GM19463 (cell line): ENCODE measurements at regions not wholly inside any gene's neighbourhood (a gene's known extent, or its start where the extent isn't known, plus 50 kb on each side); places are given as distances from the start of the nearest gene placed in this dataset.
A peak's percentile ranks its signal among the peaks of the same experiment; 100 is the strongest.

Source experiments
- ATAC-seq: cut with Tn5 transposase; IDR thresholded peaks from one replicate; pipeline ENCODE4 v1.9.1; 2021; ENCODE audit warnings: mild to moderate bottlenecking, moderate library complexity; ENCODE audit not compliant: unreplicated experiment

DNA sequence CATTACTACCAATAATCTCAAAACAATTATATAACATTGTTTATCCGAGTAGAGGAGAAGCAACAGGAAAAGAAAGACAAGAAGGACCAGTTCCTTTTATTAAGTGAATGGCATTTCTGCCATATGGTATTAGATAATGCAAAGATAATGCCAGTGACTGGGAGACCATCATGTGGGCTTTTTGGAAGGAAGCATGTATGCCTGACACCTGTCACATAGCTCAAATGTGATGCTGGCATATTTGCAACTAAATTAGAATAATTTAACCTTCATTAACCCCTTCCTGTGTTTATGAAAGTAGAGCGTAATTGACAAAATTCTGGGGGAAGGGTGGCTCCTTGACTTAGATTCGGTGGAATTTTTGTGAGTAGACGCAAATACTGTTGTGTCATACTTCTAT lies 733.0 kb downstream of the TUSC7 start:
- no peak for ATAC-seq

DNA sequence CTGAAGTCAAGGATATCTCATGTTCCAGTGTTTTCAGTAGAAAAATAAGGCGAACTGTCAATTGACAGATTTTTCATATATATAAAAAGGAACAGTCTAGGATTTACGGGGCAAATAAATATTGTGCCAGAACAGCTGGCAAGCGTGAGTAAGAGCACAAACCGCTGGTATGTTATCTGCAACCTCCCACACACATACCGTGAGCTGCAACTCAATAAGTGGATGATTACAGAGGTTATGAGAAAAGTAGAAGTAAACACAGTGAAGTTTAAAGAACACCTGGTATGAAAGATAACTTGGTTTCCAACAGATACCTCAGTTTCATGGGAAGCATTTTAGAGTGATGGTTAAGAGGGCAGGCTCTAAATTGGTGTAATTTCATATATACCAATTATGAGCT lies 733.4 kb downstream of the TUSC7 start:
- peak; percentile 52 for ATAC-seq

DNA sequence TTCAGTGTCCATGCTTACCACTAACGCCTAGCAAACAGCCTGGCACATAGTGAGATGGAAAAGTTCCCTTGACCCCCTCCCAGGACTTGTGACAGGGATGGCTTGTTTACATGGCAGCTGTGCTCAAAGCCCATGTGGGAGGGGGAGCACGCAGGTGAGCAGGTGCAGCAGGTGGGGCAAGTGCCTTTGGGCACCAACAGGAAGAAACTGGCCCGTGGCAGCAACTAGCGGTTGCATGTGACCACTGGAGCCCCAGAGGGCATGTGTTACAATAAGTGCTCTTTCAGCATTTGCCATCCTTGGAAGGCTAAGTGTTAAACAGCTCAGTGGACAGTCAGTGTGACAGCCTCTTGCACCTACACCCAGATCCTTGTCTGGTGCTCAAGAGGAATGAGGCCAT lies 734.6 kb downstream of the TUSC7 start:
- ATAC-seq: no peak

DNA sequence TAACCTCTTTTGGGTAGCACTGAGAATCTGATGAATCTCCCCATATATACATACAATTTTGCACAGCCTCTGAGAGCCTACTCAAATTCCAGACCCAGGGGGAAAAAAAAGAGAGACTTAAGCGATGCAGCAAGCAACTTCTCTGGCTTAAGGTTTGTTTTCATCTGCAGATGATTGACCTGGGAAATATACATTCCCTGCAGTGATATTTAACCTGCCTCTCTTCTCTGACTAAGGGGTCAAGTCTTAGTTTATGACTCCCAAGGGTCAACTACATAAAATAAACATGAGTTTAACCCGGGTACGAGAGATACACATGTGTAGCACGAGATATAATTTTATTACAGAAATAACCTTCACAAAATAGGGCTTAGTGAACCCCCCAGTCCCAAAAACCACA lies 737.8 kb downstream of the TUSC7 start:
- no peak for ATAC-seq

DNA sequence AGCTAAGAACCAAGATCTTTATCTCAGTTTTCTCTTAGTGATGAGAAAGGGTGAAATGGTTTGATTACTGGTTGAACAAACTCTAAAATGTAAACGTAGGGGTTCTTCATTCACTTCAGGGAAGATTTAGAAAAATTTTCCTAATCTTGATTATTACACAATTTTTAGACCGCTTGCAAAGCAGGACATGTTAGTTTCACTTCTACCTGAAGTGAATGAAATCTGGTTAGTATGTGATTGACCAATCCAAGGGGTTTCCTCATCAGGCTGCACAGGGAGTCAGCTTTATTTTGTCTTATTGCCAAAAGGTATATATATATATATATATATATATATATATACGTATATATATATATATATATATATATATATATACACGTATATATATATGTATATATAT lies 740.4 kb downstream of the TUSC7 start:
- ATAC-seq: no peak

DNA sequence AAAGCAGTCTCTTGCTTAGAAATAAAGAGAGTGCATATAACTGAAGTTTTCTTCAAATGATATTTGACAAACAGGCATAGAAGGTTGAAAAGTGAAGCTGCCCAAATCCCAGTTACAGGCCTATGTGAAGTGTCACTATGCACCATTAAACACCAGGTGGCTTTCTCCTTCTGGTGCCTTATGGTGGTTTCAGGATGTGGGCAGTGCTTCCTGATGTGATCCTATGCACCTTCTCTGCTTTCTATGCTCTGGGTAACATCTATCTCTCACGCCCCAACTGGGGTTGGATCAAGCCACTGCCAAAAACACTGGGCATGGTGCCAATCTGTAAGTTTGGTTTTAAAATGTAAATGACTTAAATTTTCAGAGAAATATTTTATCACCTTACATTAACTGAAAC lies 744.7 kb downstream of the TUSC7 start:
- peak; percentile 69 for ATAC-seq

DNA sequence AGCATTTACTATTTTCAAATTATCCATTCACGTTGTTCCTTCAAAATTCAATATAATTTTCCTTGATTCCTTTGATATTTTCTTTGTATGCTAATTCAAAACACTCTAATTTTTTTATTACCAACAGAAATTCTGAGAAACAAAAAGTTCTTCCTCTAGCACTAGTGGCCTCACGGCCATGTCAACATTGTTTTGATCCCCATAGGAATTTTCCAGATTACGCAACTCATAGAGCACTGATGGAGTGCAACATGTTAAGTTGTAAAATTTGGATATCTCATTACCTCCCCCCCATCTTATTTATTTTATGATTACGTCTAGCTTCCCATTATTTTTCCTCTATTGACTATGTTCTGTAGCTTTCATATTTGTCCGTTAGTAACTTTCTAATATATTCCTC lies 745.3 kb downstream of the TUSC7 start:
- no peak for ATAC-seq

DNA sequence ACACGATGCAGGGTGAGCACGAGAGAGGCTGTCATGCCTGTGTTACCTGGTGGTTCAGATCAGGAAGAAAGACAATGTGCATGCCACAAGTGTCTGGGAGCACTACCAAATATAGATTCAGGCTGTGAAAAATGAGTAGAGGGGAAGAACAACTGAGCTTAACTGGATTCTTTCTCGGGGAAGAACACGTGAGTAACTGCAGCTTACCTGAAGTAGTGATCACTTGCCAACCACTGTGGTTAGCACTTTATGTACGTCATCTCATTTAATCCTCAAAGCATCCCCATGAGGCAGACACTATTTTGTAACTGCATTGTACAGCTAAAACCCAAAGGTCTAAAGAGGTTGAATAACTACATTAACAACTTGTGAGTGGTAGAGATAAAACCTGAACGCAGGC lies 746.2 kb downstream of the TUSC7 start:
- no peak for ATAC-seq

DNA sequence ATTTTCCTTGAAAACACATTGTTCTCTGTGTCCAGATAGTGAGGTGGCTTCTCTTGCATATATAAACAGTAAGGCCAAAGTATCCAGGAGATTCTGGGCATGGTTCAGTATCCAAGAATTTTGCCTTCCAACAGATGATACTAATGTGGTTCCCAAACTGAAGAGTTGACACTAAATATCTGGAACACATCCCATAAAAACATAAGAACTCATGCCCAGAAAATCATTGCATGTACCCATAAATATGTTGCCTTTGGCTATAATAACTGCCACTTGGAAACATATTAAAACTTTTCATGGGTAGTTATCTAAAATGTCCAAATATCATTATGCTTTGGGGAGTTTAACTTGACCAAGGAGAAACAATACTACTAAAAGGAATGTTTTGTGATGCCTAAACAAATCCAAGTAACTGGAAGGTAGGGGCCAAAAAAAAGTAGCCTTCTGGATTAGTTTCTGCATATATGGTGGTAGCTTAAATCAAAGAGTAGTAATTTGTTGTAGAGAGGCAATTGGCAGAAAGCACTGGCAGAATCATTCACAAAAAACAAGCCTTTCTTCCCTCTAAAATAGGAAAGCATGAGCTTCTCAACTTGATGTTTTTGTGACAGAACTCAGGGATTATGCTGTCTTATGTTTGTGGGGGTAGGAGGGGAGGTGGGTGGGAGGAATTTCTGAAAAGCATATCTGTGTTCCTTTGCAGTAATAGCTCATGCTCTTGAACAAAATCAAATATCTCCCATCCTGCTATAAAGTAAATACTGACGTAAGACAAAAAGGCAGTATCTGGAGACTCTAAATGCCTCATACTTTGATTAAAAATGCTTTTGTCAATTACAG lies 753.9 kb downstream of the TUSC7 start:
- no peak for ATAC-seq

DNA sequence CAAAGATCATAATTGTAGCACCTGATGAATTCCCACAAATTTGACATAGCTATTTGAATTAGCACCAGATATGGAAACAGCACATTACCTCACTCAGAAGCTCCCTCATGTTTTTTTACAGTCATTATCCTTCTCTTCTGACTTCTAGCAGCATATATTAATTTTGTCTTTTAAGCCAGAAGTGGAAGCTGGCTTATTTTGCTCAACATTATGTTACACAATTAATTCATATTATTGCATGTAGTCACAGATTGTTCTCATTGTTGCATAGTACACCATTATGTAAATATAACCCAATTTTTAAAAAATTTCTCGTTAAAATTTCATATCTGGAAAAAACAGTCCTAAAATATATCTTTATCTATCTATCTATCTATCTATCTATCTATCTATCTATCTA lies 762.3 kb downstream of the TUSC7 start:
- ATAC-seq: no peak

DNA sequence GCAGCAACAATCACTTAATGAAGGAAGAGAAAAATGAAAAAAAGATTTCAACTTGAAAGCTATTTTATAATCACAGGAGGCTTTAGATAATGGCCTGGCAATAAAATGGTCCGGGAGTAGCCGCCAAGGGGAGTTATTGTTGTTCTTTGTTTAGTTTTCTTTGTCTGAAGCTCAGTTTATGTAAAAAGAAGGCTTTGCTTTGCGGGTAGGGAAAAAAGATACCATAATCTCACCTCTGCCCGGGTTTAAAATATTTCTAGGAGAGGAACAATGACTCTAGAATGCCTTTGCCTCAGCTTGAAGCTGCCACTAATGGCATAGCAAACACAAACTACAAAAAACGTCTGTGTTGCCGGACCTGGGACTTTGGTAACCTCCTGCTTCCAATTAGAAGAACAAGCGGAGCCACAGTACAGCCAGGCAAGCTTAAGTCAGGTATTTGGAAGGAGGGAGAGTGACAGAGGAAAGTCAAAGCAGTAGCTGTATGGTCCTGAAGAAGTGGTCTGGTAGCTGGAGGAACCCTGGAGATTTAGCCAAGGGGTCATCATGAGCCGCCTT lies 764.5 kb downstream of the TUSC7 start:
- no peak for ATAC-seq

DNA sequence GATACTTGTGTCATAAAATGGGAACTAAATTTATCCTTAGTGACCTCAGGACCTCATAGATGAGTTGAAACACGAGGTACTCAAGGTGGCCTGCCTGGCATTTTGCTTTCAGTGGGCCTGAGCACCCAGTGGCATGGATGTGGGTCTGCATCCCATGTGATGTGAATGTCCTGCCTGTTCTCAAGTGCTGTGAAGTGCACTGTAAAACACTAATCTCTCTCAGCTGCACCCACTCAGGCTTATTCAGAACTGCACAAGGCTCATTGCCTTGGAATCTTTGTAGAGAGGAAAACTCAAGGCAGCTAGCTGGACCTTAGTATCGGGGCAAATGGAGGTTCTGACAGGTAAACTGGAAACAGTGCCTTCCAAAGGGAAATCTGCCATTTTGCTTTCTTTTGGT lies 767.0 kb downstream of the TUSC7 start:
- ATAC-seq: no peak

DNA sequence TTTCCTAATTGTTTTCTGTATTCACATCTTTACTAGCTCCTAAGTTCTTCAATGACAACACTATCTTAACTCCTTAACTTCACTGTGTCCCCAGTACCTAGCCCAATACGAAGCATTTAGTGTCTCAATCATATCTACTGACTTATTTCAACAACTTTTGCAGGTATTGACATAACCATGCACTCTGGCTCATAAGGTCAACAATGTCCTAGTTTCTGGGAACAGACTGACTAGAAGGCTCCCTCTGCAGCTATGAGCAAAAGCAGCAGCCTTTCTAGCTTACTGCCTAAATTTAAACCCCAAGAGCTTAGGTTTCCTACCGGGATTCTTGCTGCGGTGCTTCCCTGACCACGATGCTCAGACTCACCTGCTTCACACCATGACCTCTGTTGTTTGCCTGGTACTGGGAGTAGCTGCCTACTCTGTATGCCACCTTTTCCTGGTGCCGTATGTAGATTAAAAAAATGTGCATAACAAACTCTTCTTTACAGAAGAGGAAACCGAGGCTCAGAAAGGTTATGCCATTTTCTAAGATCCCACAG lies 767.7 kb downstream of the TUSC7 start:
- ATAC-seq: no peak

DNA sequence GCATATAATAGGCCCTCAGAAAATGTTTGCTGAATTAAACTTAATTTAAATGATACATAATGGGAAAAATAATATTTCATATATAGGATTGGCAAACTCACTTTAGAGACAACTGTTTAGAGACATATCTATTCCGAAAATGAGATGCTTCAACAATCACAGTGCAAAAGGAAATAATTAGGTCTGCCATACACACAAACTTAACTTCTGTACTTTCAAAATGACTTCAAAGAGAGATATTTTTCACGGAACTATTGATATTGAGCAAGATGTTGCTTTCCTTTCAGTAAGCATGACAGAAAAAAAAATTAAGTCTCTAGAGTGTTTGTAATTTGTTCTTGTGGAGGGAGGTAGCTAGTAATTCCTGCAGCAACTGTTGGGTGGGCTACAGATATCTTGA lies 769.5 kb downstream of the TUSC7 start:
- ATAC-seq: peak; percentile 90

DNA sequence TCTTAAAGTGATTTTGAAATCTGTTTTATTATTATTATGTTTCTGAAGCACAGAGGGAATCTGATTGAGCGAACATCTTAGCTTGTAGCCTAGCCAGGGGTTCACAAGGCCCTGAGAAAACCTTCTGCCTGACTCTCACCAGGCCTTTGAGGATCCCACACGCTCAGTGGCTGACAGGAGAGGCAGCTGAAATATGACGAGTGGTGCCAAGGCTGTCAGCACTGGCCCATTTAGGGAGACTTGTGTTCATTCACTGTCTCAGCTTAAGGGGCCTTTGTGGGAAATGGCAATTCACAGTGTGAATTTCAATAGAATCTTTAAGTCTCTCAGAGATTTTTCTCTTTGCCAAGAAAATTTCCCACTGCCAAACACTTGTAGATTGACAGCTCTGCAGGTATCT lies 770.9 kb downstream of the TUSC7 start:
- no peak for ATAC-seq

DNA sequence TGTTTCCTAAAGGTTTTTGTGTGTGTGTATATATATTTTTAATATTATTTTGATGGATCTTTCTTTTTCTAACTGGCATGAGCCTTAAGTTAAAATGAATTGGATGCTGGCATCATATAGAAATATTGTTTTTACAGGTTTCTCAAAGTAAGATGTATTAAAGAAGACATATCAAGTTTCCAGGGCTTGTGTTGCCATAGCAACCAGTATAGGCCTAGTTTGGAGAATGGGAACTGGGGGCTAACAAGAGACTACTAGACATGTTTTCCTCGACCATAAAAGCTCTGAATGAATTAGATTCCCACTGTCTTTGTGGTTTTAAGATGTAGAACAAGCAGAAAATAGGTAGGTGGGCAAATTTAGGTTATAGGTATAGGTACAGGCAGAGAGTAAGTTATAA lies 771.4 kb downstream of the TUSC7 start:
- no peak for ATAC-seq

DNA sequence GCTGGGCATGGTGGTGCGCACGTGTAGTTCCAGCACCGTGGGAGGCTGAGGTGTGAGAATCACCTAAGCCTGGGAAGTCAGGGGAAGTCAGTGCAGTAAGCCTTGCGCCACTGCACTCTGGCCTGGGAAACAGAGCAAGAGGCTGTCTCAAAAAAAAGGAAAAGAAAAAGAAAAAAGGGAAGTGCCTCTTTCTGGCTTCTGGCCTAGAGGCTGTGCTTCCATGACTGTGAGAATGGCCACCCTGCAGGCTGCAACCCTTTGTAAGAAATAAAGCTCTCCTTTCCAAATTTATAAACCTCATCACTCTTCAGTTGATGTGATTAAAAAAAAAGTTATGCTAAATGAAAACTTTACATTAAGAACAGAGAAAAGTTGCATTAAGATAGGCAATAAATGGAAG lies 774.3 kb downstream of the TUSC7 start:
- no peak for ATAC-seq

DNA sequence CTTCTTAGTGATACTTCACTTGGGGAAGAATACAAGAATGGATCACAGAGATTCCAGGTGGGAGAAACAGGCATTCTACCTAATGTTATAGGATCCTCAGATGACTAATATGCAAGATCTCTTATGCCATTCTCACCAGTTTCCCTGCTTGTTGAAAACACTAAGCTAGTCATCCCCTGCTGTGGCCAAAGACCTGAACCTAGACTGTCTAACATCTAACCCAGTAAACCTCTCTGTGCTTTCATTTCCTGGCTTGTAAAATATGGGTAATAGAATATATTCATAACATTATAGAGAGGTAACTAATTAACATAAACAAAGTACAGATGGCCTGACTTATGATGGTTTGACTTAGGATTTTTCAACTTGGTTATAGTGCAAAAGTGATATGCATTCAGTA lies 776.3 kb downstream of the TUSC7 start:
- ATAC-seq: peak; percentile 41

DNA sequence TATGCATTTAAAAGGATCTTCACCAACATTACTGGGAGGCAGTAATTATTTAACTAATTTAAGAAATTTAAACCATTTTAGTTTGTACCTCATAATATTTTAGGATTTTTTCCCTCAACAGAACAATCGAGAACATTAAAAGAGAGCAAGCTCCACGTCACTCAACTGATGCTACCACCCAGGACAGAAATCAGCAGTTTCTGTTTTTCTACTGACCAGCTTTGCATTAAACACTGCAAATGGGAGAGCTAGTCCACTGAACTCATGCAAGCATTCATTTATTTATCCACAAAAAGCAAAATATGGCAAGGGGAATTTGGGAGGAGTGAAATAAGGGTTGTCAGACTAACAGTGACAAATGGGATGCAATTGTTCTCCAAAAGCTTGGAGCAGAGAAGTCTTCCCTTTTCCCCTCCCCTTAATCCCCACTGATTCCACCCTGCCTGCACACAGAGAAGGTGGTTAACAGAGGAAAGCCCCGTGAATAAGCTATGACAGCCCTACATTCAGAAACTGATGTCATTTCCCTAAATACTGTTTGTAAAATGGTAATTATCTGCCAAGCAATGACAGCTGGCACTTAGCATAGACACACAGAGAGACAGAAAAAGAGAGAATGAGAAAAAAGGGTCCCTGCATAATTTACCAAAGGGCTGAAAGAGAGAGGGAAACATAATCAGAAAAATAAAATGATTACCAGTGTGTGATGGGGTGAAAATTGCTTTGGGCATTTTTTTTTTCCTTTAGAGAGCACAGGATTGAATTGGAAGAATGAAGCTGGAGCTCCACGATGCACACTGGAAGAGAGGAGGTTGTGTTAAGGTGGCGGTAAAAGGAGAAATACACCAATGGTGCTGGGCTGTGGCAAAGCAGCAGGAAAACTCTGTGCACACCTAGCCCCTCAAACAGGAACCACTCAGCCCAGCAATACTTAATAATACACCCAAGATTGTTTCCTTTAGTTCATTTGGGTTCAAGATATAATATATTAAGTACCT lies 777.4 kb downstream of the TUSC7 start:
- ATAC-seq: peak; percentile 82

DNA sequence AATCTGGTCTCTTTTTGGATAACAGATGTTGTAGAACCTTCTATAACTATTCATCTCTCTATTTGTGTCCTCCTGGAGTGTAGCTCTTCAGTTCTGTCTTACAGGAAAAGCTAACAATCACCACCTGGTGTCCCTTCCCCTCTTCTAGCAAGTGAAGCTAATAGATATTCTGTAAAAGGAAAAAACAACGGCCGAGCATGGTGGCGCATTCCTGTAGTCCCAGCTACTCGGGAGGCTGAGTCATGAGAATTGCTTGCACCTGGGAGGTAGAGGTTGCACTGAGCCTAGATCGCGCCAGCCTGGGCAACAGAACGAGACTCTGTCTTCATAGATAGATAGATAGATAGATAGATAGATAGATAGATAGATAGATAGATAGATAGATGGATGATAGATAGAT lies 779.4 kb downstream of the TUSC7 start:
- no peak for ATAC-seq

DNA sequence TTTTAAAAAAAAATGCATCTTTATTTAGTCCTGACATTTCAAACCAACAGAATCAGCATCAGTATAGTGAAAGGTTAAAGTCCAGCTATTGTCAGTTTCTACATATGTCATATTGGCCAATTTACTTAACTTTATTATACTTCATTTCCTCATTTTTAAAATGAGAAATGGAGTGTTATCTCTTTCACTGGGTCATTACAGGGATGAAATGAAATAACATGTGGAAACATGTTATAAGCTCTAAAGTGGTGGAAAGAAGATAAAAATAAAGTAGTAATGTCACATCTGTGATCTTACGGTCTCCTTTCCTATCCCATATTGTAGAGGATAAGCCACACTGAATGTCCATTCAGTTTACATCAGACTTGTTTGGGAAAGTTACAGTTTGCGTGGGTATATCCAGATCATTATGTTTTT lies 780.1 kb downstream of the TUSC7 start:
- no peak for ATAC-seq
